Testis (tissue), 2 donors: ENCODE measurements at regions not wholly inside any gene's neighbourhood (a gene's known extent, or its start where the extent isn't known, plus 50 kb on each side); places are given as distances from the start of the nearest gene placed in this dataset.

Source experiments
- POLR2A ChIP-seq: fragments of 450-650 bp; IDR thresholded peaks from one replicate; pipeline ENCODE4 v1.6.1; 2017; ENCODE audit warnings: antibody characterized with exemption, mild to moderate bottlenecking, moderate library complexity
- TF ChIP-seq, protein P1 (sequence below), 3 experiments: fragments of 450-650 bp in 2 of 3; fragments of 200-600 bp in 1 of 3; sonication (generic) in 1 of 3; IDR thresholded peaks; one replicate each; pipeline ENCODE4 v1.5.1; 2016 to 2019; ENCODE audit warnings: antibody characterized with exemption in 3 of 3, mild to moderate bottlenecking in 2 of 3, moderate library complexity in 1 of 3

DNA sequence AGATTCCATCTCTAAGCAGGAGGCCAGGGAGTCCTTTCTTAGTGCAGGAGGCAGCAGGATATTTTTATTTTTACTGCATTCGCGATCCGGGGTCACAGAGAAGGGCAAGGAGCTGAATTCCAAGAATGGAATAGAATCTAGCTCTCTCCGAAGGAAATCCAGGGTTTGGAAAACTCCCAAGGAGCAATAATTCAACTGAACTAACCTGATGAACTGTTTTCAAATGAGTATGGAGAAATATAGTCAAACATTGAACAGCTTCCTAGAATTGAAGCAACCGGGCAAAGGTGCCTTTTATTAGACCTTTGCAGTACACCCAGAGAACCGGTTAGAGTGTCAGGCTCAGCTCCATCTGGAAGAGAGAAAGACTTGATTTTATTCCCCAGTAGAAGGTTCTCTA, 120.7 kb upstream of the MAF start:
- TF ChIP-seq, protein P1, sequence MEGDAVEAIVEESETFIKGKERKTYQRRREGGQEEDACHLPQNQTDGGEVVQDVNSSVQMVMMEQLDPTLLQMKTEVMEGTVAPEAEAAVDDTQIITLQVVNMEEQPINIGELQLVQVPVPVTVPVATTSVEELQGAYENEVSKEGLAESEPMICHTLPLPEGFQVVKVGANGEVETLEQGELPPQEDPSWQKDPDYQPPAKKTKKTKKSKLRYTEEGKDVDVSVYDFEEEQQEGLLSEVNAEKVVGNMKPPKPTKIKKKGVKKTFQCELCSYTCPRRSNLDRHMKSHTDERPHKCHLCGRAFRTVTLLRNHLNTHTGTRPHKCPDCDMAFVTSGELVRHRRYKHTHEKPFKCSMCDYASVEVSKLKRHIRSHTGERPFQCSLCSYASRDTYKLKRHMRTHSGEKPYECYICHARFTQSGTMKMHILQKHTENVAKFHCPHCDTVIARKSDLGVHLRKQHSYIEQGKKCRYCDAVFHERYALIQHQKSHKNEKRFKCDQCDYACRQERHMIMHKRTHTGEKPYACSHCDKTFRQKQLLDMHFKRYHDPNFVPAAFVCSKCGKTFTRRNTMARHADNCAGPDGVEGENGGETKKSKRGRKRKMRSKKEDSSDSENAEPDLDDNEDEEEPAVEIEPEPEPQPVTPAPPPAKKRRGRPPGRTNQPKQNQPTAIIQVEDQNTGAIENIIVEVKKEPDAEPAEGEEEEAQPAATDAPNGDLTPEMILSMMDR (IDR thresholded peaks at IDR 0.05): no peak
- TF ChIP-seq POLR2A: no peak
